Erythroblast (primary cell): ENCODE measurements at regions not wholly inside any gene's neighbourhood (a gene's known extent, or its start where the extent isn't known, plus 50 kb on each side); places are given as distances from the start of the nearest gene placed in this dataset.
"Not testable (repeated sequence)": the region's sequence is repeated elsewhere in the genome, so short reads cannot be mapped to it uniquely, and the experiment has no call there.

ENCODE experiments used
- DNase-seq, 2 experiments: peaks; one replicate each; lab custom pipeline; 2025; lab: John Stamatoyannopoulos, UW
- GATA1 ChIP-seq: IDR thresholded peaks from 2 replicates; pipeline ENCODE4 v1.6.1; 2011; ENCODE audit warnings: low read depth, mild to moderate bottlenecking, control low read depth, low read length, moderate library complexity
- POLR2A ChIP-seq: IDR thresholded peaks from 2 replicates; pipeline ENCODE4 v1.6.1; 2011; ENCODE audit warnings: mild to moderate bottlenecking, low read length

DNA sequence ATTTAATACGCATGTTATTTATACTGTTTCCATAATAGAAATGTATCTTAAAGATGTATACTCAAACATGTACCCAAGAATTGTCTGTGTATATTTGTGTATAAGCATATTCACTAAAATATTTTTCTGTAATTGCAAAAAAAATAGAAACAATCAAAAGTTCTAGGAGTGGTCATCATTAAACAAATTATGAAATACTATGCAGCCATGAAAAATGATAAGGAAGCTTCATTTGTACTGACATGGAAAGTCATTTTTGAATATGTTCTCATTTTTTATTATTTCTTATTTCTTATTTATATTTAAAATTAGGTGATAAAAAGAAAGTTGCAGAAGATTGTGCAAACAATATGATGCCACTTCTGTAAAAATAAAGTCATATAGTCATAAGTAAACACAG, 400.0 kb upstream of the AUTS2 start:
- no peak for TF ChIP-seq POLR2A
- no peak for TF ChIP-seq GATA1
- no peak for DNase-seq

GRCh38 chr7:69199041-69199440, 399.2 kb upstream of the AUTS2 start:
- no peak for DNase-seq
- TF ChIP-seq GATA1: no peak
- TF ChIP-seq POLR2A: no peak

- no peak for DNase-seq
- TF ChIP-seq POLR2A (no peak), GATA1 (no peak)
These were observed 398.6 kb upstream of the AUTS2 start for GRCh38 chr7:69199661-69200060.

DNA sequence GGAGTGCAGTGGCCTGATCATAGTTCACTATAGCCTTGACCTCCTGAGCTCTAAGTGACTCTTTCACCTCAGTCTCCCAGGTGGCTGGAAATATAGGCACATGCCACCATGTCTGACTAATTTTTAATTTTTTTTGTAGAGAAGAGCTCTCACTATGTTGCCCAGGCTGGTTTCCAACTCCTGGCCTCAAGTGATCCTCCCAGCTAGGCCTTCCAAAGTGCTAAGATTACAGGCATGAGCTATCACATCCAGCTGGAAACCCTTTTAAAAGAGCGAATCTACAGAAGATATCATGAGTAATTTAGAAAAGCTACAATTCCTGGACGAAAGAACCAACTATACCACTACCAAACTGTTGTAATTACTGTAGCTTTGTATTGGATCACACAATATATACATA, 394.4 kb upstream of the AUTS2 start:
- DNase-seq: no peak
- TF ChIP-seq GATA1 (no peak), POLR2A (no peak)

DNA sequence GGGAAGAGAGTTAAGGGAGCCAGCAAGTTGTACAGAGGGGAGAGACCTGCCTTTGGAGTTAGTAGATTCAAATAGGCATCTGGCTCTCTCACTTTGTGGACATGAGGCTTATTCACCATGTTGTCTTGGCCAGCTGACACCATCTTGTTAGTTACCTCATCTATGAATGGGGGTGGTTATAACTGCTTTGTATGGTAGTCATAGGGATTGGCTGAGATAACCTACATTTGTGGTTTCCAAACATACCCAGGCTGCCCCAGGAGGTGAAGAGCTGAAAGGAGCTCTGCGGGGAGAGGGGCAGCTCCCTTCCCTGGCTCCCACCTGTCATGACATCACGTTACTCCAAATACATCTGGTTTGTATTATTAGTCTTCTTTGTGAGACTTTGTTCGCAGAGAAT, 393.3 kb upstream of the AUTS2 start:
- TF ChIP-seq GATA1 (no peak), POLR2A (no peak)
- DNase-seq: no peak

GRCh38 chr7:69205581-69205980, 392.7 kb upstream of the AUTS2 start:
- TF ChIP-seq GATA1 (no peak), POLR2A (no peak)
- DNase-seq: no peak

- no peak for DNase-seq
- TF ChIP-seq GATA1 (no peak), POLR2A (no peak)
These were observed 390.0 kb upstream of the AUTS2 start for GRCh38 chr7:69208276-69208675.

GRCh38 chr7:69208848-69209247, 389.4 kb upstream of the AUTS2 start:
- no peak for DNase-seq
- no peak for TF ChIP-seq POLR2A
- TF ChIP-seq GATA1: no peak

- TF ChIP-seq GATA1 (no peak), POLR2A (no peak)
- no peak for DNase-seq
These were observed 386.9 kb upstream of the AUTS2 start for GRCh38 chr7:69211336-69211735.

- no peak for DNase-seq
- TF ChIP-seq GATA1: no peak
- TF ChIP-seq POLR2A: no peak
These were observed 386.5 kb upstream of the AUTS2 start for GRCh38 chr7:69211739-69212138.

DNA sequence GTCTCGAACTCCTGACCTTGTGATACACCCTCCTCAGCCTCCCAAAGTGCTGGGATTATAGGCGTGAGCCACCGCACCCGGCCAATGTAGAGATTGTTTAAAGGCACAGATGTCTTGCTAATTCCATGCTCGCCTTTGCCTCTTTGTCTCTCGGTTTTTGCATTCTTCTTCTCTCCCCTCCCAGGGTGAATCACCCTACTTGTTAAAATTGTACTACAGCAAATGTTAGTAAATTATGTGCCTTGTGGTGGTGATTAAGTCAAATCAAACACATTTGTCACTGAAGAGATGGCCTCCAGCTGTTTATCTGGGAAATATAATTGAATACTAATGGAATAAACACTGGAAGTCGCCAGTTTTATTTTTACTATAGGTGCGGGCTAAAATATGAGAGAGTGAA, 384.4 kb upstream of the AUTS2 start:
- no peak for TF ChIP-seq POLR2A
- TF ChIP-seq GATA1: no peak
- no peak for DNase-seq

DNA sequence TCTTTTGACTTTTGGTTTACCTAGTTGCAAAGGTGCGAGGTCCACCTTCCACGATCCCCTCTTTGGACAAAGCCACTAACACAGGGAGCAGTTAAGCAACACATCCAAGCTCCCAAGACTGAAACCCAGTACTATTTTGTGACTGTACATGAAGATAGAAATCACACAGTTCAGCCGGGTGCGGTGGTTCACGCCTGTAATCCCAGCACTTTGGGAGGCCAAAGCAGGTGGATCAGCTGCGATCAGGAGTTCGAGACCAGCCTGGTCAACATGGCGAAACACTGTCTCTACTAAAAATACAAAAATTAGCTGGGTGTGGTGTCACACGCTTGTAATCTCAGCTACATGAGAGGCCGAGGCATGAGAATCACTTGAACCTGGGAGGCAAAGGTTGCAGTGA, 382.8 kb upstream of the AUTS2 start:
- DNase-seq: not testable (repeated sequence)

GRCh38 chr7:69217516-69218350, 380.5 kb upstream of the AUTS2 start:
- DNase-seq: no peak
- no peak for TF ChIP-seq POLR2A
- no peak for TF ChIP-seq GATA1

GRCh38 chr7:69218576-69218975, 379.7 kb upstream of the AUTS2 start:
- no peak for DNase-seq
- no peak for TF ChIP-seq GATA1
- TF ChIP-seq POLR2A: no peak

GRCh38 chr7:69219381-69219780, 378.9 kb upstream of the AUTS2 start:
- no peak for TF ChIP-seq GATA1
- TF ChIP-seq POLR2A: no peak
- DNase-seq: no peak
